Peyer's patch (tissue), 4 donors: ENCODE measurements at regions not wholly inside any gene's neighbourhood (a gene's known extent, or its start where the extent isn't known, plus 50 kb on each side); places are given as distances from the start of the nearest gene placed in this dataset.
A peak's percentile ranks its signal among the peaks of the same experiment; 100 is the strongest.

Source experiments
- DNase-seq, 3 donors: peaks; one replicate each; pipeline ENCODE4 v3.0.0-alpha.2; 2017 to 2019
- H3K27ac ChIP-seq, 4 donors: fragments of 200-600 bp; sonication (generic); one replicate each; pipeline ENCODE4 v1.5.1; 2016 to 2019
- H3K27me3 ChIP-seq, 2 donors: fragments of 200-600 bp; sonication (generic); one replicate each; pipeline ENCODE4 v1.5.1; 2019
- H3K36me3 ChIP-seq, 3 donors: fragments of 200-600 bp; sonication (generic); one replicate each; pipeline ENCODE4 v1.5.1; 2016 to 2019
- H3K4me1 ChIP-seq, 4 donors: fragments of 200-600 bp; sonication (generic); one replicate each; pipeline ENCODE4 v1.5.1; 2016 to 2019
- H3K4me3 ChIP-seq, 4 donors: fragments of 200-600 bp; sonication (generic); 1 replicate in 3 of 4; 2 replicates in 1 of 4; pipeline ENCODE4 v1.5.1; 2016 to 2019; ENCODE audit warnings: mild to moderate bottlenecking in 1 of 4
- H3K9me3 ChIP-seq, 4 donors: fragments of 200-600 bp; sonication (generic); one replicate each; pipeline ENCODE4 v1.5.1; 2016 to 2019; ENCODE audit warnings: mild to moderate bottlenecking in 1 of 4
- CTCF ChIP-seq, 6 experiments: fragments of 450-650 bp in 4 of 6; fragments of 200-600 bp in 2 of 6; sonication (generic) in 1 of 6; IDR thresholded peaks; one replicate each; pipeline ENCODE4 v1.5.1; 2017 to 2019; ENCODE audit warnings: antibody characterized with exemption in 6 of 6, mild to moderate bottlenecking in 3 of 6, moderate library complexity in 1 of 6
- POLR2A ChIP-seq, 2 donors: fragments of 450-650 bp; IDR thresholded peaks; one replicate each; pipeline ENCODE4 v1.5.1; 2017; ENCODE audit warnings: antibody characterized with exemption in 2 of 2, mild to moderate bottlenecking in 2 of 2, moderate library complexity in 2 of 2

DNA sequence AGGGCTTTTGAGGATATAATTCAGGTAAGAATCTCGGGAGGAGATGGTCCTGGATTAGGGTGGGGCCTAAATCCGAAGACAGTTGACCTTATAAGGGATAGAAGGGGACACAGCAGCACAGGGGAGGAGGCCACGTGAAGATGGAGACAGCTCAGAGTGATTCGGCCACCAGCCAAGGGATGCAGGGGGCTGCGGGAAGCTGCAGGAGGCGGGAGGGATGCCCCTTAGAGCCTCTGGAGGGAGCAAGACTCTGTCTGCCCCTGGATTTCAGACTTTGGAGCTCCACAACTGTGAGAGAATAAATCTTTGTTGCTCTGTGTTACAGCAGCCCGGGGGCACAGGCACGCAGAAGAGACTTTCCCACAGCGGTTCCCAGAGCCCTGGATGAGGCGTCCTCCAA lies 143.7 kb downstream of the ASB1 start:
- no peak for DNase-seq
- Histone ChIP-seq H3K36me3 (no peaks in the 10 kb centered on the region), H3K4me3 (no peak overlapping the region), H3K4me1 (no peaks in the 10 kb centered on the region), H3K27me3 (no peaks in the 10 kb centered on the region), H3K27ac (no peak overlapping the region), H3K9me3 (no peaks in the 10 kb centered on the region)
- TF ChIP-seq POLR2A (IDR thresholded peaks at IDR 0.05) (no peak), CTCF (IDR thresholded peaks at IDR 0.05) (no peak)

GRCh38 chr2:238570926-238571325 lies 144.2 kb downstream of the ASB1 start:
- Histone ChIP-seq H3K4me3 (no peak overlapping the region), H3K27ac (no peak overlapping the region), H3K27me3 (no peaks in the 10 kb centered on the region), H3K36me3 (no peaks in the 10 kb centered on the region), H3K9me3 (no peaks in the 10 kb centered on the region), H3K4me1 (no peaks in the 10 kb centered on the region)
- TF ChIP-seq CTCF (IDR thresholded peaks at IDR 0.05) = no peak
- TF ChIP-seq POLR2A (IDR thresholded peaks at IDR 0.05) = no peak
- DNase-seq = no peak

GRCh38 chr2:238571661-238572372 lies 145.1 kb downstream of the ASB1 start:
- H3K27me3 ChIP-seq = no peaks in the 10 kb centered on the region
- H3K9me3 ChIP-seq = no peaks in the 10 kb centered on the region
- no peaks in the 10 kb centered on the region for H3K36me3 ChIP-seq
- no peak for DNase-seq
- no peak overlapping the region for H3K27ac ChIP-seq
- no peak for TF ChIP-seq POLR2A (IDR thresholded peaks at IDR 0.05)
- no peak for TF ChIP-seq CTCF (IDR thresholded peaks at IDR 0.05)
- H3K4me1 ChIP-seq = no peaks in the 10 kb centered on the region
- H3K4me3 ChIP-seq = no peak overlapping the region

- Histone ChIP-seq H3K36me3 (no peaks in the 10 kb centered on the region), H3K4me3 (no peak overlapping the region), H3K27ac (no peak overlapping the region), H3K9me3 (no peaks in the 10 kb centered on the region), H3K4me1 (no peaks in the 10 kb centered on the region), H3K27me3 (no peaks in the 10 kb centered on the region)
- DNase-seq = no peak
- TF ChIP-seq POLR2A (IDR thresholded peaks at IDR 0.05) (no peak), CTCF (IDR thresholded peaks at IDR 0.05) (peak in 5 of 6 experiments; percentile 9 to 39 (median 37))
These were observed 146.5 kb downstream of the ASB1 start for GRCh38 chr2:238573065-238573778.

DNA sequence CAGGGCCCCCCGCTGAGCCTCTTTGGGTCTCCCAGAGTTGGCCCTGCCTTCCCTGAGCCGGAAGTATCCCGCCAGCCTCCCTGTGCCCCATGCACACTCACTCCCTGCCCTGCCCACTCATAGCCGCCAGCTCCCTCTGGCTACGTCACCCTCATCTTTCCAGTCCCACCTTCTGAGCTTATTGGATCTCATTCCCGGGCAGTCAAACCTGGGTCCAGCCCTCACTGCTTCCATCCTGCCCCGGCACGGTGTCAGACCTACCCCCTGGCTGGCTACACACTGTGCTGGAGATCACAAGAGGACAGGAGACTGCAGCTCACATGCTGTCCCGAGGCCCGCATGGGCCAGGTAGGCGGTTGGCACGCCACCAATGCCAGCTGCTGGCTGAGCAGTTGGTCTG lies 147.2 kb downstream of the ASB1 start:
- Histone ChIP-seq H3K9me3 (no peaks in the 10 kb centered on the region), H3K4me1 (no peaks in the 10 kb centered on the region), H3K27me3 (no peaks in the 10 kb centered on the region), H3K27ac (no peak overlapping the region), H3K4me3 (no peak overlapping the region), H3K36me3 (no peaks in the 10 kb centered on the region)
- TF ChIP-seq POLR2A (IDR thresholded peaks at IDR 0.05) (no peak), CTCF (IDR thresholded peaks at IDR 0.05) (no peak)
- DNase-seq = no peak
